WTC11 (cell line): ENCODE measurements at regions not wholly inside any gene's neighbourhood (a gene's known extent, or its start where the extent isn't known, plus 50 kb on each side); places are given as distances from the start of the nearest gene placed in this dataset.

Experiments
- ATAC-seq: fragments of 200-7000 bp; cut with Tn5 transposase; 2 replicates; pipeline ENCODE4 v1.10.0; 2021; ENCODE audit warnings: mild to moderate bottlenecking, moderate library complexity
- CTCF ChIA-PET: fragments of 300-600 bp; sonication (Branson Sonifier 250); formaldehyde crosslinking; loops from one replicate; lab custom pipeline; 2021; ENCODE audit warnings: antibody characterized with exemption; lab: Charles Lee
- POLR2A ChIA-PET: fragments of 350-600 bp; sonication (Branson Sonifier 250); formaldehyde crosslinking; loops from one replicate; lab custom pipeline; 2021; ENCODE audit warnings: antibody characterized with exemption; lab: Charles Lee
- DNase-seq: peaks from one replicate; pipeline ENCODE4 v3.0.0; 2021; ENCODE audit warnings: low spot score
- H3K27ac Mint-ChIP-seq: 2 replicates; pipeline ENCODE4 v1.8.0; 2021; ENCODE audit warnings: mixed read lengths
- H3K27me3 Mint-ChIP-seq: 2 replicates; pipeline ENCODE4 v1.8.0; 2021; ENCODE audit warnings: low read depth, mild to moderate bottlenecking, moderate library complexity, mixed read lengths
- H3K36me3 Mint-ChIP-seq: 2 replicates; pipeline ENCODE4 v1.8.0; 2021; ENCODE audit warnings: mixed read lengths
- H3K4me1 Mint-ChIP-seq: 2 replicates; pipeline ENCODE4 v1.8.0; 2022; ENCODE audit warnings: mixed read lengths
- H3K4me3 Mint-ChIP-seq: 2 replicates; pipeline ENCODE4 v1.8.0; 2021; ENCODE audit warnings: mild to moderate bottlenecking, moderate library complexity, mixed read lengths
- H3K9me3 Mint-ChIP-seq: 2 replicates; pipeline ENCODE4 v1.8.0; 2021; ENCODE audit warnings: mixed read lengths
- AR ChIP-seq: fragments of 250-450 bp; sonication (Bioruptor Pico); IDR thresholded peaks from 2 replicates; pipeline ENCODE4 v1.9.0; 2021; ENCODE audit warnings: mild to moderate bottlenecking
- ATF2 ChIP-seq: sonication (generic); formaldehyde crosslinking; IDR thresholded peaks from 2 replicates; pipeline ENCODE4 v1.8.1; 2022; ENCODE audit warnings: low read depth, missing genetic modification reagents, borderline replicate concordance
- GABPB1 ChIP-seq: sonication (generic); formaldehyde crosslinking; IDR thresholded peaks from 2 replicates; pipeline ENCODE4 v1.8.1; 2023; ENCODE audit warnings: mild to moderate bottlenecking, missing genetic modification reagents
- NFYB ChIP-seq: sonication (generic); formaldehyde crosslinking; conservative IDR thresholded peaks from 2 replicates; pipeline ENCODE4 v1.8.0; 2022; ENCODE audit warnings: low read depth, missing genetic modification reagents
- NR3C1 ChIP-seq: sonication (generic); formaldehyde crosslinking; conservative IDR thresholded peaks from 2 replicates; pipeline ENCODE4 v1.8.1; 2023; ENCODE audit warnings: low read depth, mild to moderate bottlenecking, missing genetic modification reagents
- OVOL2 ChIP-seq: fragments of 250-450 bp; sonication (Bioruptor Pico); IDR thresholded peaks from 2 replicates; pipeline ENCODE4 v1.9.0; 2021; ENCODE audit warnings: mild to moderate bottlenecking, borderline replicate concordance
- PRRX2 ChIP-seq: fragments of 250-450 bp; sonication (Bioruptor Pico); IDR thresholded peaks from 2 replicates; pipeline ENCODE4 v1.8.0; 2021; ENCODE audit warnings: mild to moderate bottlenecking
- SMAD3 ChIP-seq: sonication (generic); formaldehyde crosslinking; IDR thresholded peaks from 2 replicates; pipeline ENCODE4 v1.8.0; 2022; ENCODE audit warnings: missing genetic modification reagents, mild to moderate bottlenecking, borderline replicate concordance
- SMAD4 ChIP-seq: sonication (generic); formaldehyde crosslinking; IDR thresholded peaks from 2 replicates; pipeline ENCODE4 v1.8.0; 2022; ENCODE audit warnings: mild to moderate bottlenecking, missing genetic modification reagents
- STAT6 ChIP-seq: sonication (generic); formaldehyde crosslinking; conservative IDR thresholded peaks from 2 replicates; pipeline ENCODE4 v1.8.1; 2023; ENCODE audit warnings: mild to moderate bottlenecking, low read depth, missing genetic modification reagents, moderate library complexity
- TP53 ChIP-seq: sonication (generic); formaldehyde crosslinking; IDR thresholded peaks from 2 replicates; pipeline ENCODE4 v1.8.1; 2023; ENCODE audit warnings: mild to moderate bottlenecking, missing genetic modification reagents
- USF2 ChIP-seq: sonication (generic); formaldehyde crosslinking; IDR thresholded peaks from 2 replicates; pipeline ENCODE4 v1.8.1; 2023; ENCODE audit warnings: mild to moderate bottlenecking, missing genetic modification reagents, moderate library complexity
- ZNF121 ChIP-seq: sonication (generic); formaldehyde crosslinking; IDR thresholded peaks from 2 replicates; pipeline ENCODE4 v1.8.0; 2023; ENCODE audit warnings: missing genetic modification reagents
- ZNF232 ChIP-seq: sonication (generic); formaldehyde crosslinking; IDR thresholded peaks from 2 replicates; pipeline ENCODE4 v1.8.0; 2022; ENCODE audit warnings: mild to moderate bottlenecking, missing genetic modification reagents
- ZNF263 ChIP-seq: sonication (generic); formaldehyde crosslinking; IDR thresholded peaks from 2 replicates; pipeline ENCODE4 v1.8.1; 2022; ENCODE audit warnings: low read depth, mild to moderate bottlenecking, moderate library complexity, missing genetic modification reagents
- ZNF396 ChIP-seq: fragments of 250-450 bp; sonication (Bioruptor Pico); IDR thresholded peaks from 2 replicates; pipeline ENCODE4 v1.8.0; 2021; ENCODE audit warnings: mild to moderate bottlenecking, moderate library complexity, borderline replicate concordance
- ZSCAN18 ChIP-seq: fragments of 250-450 bp; sonication (Bioruptor Pico); IDR thresholded peaks from 2 replicates; pipeline ENCODE4 v2.1.2; 2022; ENCODE audit warnings: mild to moderate bottlenecking, moderate library complexity
- TF ChIP-seq, protein P1 (sequence below): sonication (generic); formaldehyde crosslinking; IDR thresholded peaks from 2 replicates; pipeline ENCODE4 v1.8.0; 2022; ENCODE audit warnings: mild to moderate bottlenecking, missing genetic modification reagents
- TF ChIP-seq, protein P2 (sequence below): fragments of 250-450 bp; sonication (Bioruptor Pico); conservative IDR thresholded peaks from 2 replicates; pipeline ENCODE4 v1.9.0; 2021; ENCODE audit warnings: mild to moderate bottlenecking

DNA sequence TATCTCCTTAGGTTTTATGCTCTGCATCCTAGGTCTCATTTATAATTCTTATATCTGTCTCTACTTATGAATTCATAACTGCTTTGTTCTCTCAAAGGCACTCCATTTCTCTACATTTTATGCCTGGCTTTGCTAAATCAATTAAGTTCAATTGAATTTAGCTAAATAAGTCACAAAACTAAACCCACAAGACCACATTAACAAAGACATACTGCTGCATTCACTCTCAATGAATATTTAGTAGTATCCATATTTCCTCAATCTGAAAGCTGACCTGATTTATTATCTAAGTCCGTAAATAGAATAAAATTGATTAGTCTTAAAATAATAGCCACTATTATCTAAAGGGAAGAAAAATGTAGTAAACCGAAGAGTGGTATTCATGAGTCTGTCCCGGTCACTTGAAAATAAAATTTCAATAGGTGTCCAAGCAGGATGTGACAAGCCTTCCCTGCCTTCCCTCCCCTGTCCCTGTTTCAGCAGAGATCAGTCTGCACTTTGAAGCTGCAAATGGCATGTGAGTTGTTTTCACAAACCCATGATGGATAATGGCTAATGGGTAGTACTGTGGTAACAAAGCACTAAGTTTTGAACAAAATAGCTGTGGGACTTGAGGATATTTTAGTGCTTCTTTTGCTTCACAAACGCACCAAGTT lies 295.0 kb upstream of the NCAM2 start (continued):
- TF ChIP-seq USF2 (CRISPR knock-in tag) (no peak), STAT6 (CRISPR knock-in tag) (no peak), SMAD3 (CRISPR knock-in tag) (no peak), TP53 (no peak), ATF2 (CRISPR knock-in tag) (no peak), ZNF263 (CRISPR knock-in tag) (no peak), OVOL2 (no peak)
- TF ChIP-seq, all 79 proteins: peak for 0

DNA sequence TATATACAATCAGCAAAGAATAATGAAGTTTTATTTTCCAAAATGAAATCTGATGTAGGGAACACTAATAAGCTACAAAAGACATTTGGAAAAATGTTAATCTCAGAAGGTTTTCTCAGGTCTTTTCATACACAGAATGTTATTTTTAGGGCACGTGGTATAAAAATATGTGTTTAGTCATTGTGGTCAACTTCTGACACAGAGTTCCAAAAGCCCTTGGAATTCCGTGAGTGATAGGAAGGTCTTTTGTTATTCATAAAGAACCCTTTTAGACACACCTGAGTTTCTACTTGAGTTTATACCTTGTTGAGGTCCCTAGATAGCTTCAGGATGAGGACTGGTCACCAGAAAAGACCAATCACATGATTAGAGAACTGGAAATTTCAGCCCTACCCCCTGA lies 277.6 kb upstream of the NCAM2 start:
- TF ChIP-seq ATF2 (CRISPR knock-in tag): no peak
- ChIA-PET CTCF (no interaction called here), POLR2A (no interaction called here)
- Mint-ChIP-seq H3K4me1 (no peaks in the 10 kb centered on the region), H3K9me3 (peaks cover 17% of the 10 kb centered on the region), H3K36me3 (no peaks in the 10 kb centered on the region), H3K27me3 (no peaks in the 10 kb centered on the region; the same call in 1 of the 2 replicates), H3K27ac (no peak overlapping the region), H3K4me3 (no peak overlapping the region)
- ATAC-seq: no peak
- no peak for DNase-seq

GRCh38 chr21:20721151-20721550 lies 277.1 kb upstream of the NCAM2 start:
- DNase-seq: no peak
- ATAC-seq: no peak
- no peak overlapping the region for H3K27ac Mint-ChIP-seq
- no peak overlapping the region for H3K4me3 Mint-ChIP-seq
- H3K36me3 Mint-ChIP-seq: no peaks in the 10 kb centered on the region
- H3K4me1 Mint-ChIP-seq: no peaks in the 10 kb centered on the region
- H3K9me3 Mint-ChIP-seq: peaks cover 17% of the 10 kb centered on the region
- POLR2A ChIA-PET: no interaction called here
- H3K27me3 Mint-ChIP-seq: no peaks in the 10 kb centered on the region; the same call in 1 of the 2 replicates
- CTCF ChIA-PET: no interaction called here
- TF ChIP-seq PRRX2 (CRISPR knock-in tag) (no peak), SMAD4 (CRISPR knock-in tag) (no peak), NFYB (no peak), NR3C1 (CRISPR knock-in tag) (no peak), ZNF263 (CRISPR knock-in tag) (no peak), SMAD3 (CRISPR knock-in tag) (no peak), GABPB1 (CRISPR knock-in tag) (no peak), ZSCAN18 (CRISPR knock-in tag) (no peak), ZNF232 (CRISPR knock-in tag) (no peak), AR (CRISPR knock-in tag) (no peak), ZNF121 (no peak), ZNF396 (CRISPR knock-in tag) (no peak)
- TF ChIP-seq, protein P1, sequence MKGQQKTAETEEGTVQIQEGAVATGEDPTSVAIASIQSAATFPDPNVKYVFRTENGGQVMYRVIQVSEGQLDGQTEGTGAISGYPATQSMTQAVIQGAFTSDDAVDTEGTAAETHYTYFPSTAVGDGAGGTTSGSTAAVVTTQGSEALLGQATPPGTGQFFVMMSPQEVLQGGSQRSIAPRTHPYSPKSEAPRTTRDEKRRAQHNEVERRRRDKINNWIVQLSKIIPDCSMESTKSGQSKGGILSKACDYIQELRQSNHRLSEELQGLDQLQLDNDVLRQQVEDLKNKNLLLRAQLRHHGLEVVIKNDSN (CRISPR knock-in tag): no peak
- TF ChIP-seq, protein P2, sequence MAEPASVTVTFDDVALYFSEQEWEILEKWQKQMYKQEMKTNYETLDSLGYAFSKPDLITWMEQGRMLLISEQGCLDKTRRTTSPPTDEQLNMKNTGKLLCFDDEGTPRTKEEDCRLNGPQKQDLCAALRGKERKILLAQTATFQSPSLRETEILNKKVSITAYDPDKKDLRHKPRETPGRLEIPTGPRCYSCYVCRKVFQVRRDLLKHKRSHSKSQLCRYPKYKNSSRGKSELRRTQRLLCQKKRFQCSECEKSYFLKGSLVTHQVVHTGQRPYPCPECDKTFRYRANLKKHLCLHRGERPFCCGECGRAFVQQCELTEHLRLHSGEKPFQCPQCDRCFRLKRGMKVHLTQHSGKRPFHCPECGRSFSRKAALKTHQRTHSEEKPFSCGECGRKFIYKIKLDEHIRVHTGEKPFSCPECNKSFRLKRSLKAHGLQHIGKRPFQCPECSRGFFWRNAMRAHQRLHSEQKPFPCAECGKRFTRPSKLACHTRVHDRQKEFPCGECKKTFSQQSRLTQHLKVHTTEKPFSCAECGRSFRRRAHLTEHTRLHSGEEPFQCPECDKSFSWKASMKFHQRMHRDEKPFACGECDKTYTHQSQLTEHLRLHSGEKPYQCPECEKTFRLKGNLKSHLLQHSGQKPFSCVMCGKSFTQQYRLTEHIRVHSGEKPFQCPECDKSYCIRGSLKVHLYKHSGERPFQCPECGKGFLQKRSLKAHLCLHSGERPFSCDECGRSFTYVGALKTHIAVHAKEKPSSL (CRISPR knock-in tag): no peak
